NCI-H1105 treated with DMSO at 0.1 percent for 48 hours (cell line): ENCODE measurements at regions not wholly inside any gene's neighbourhood (a gene's known extent, or its start where the extent isn't known, plus 50 kb on each side); places are given as distances from the start of the nearest gene placed in this dataset.
A peak's percentile ranks its signal among the peaks of the same experiment; 100 is the strongest.
"Not testable (repeated sequence)": the region's sequence is repeated elsewhere in the genome, so short reads cannot be mapped to it uniquely, and the experiment has no call there.

ENCODE experiments used
- DNase-seq: peaks from one replicate; lab custom pipeline; 2025; lab: John Stamatoyannopoulos, UW

- DNase-seq, result no peak
Measured at GRCh38 chr6:97914912-97915311, 631.9 kb upstream of the MMS22L start.

GRCh38 chr6:97915537-97915936 is 632.5 kb upstream of the MMS22L start:
- DNase-seq, result no peak

- no peak for DNase-seq
Measured at GRCh38 chr6:97917369-97917768, 634.4 kb upstream of the MMS22L start.

- no peak for DNase-seq
Measured at GRCh38 chr6:97919046-97919445, 636.0 kb upstream of the MMS22L start.

- peak; percentile 19 for DNase-seq
Measured at GRCh38 chr6:97919631-97920030, 636.6 kb upstream of the MMS22L start.

GRCh38 chr6:97923249-97923648 is 640.2 kb upstream of the MMS22L start:
- no peak for DNase-seq

GRCh38 chr6:97925504-97925903 is 642.5 kb upstream of the MMS22L start:
- peak; percentile 13 for DNase-seq

- DNase-seq, result no peak
Measured at GRCh38 chr6:97939440-97940168, 656.6 kb upstream of the MMS22L start.

GRCh38 chr6:97947841-97948240 is 664.8 kb upstream of the MMS22L start:
- peak; percentile 84 for DNase-seq

- DNase-seq, result no peak
Measured at GRCh38 chr6:97958134-97958533, 675.1 kb upstream of the MMS22L start.

- DNase-seq, result no peak
Measured at GRCh38 chr6:97963193-97963592, 680.2 kb upstream of the MMS22L start.

GRCh38 chr6:97969065-97969464 is 686.0 kb upstream of the MMS22L start:
- no peak for DNase-seq

- DNase-seq, result no peak
Measured at GRCh38 chr6:97977084-97977483, 694.1 kb upstream of the MMS22L start.

GRCh38 chr6:97978855-97979271 is 695.8 kb upstream of the MMS22L start:
- no peak for DNase-seq

- DNase-seq, result not testable (repeated sequence)
Measured at GRCh38 chr6:97979285-97979684, 696.3 kb upstream of the MMS22L start.

- no peak for DNase-seq
Measured at GRCh38 chr6:97989451-97989850, 706.4 kb upstream of the MMS22L start.

GRCh38 chr6:97995158-97995557 is 712.1 kb upstream of the MMS22L start:
- DNase-seq, result no peak

GRCh38 chr6:98002678-98003077 is 719.7 kb upstream of the MMS22L start:
- DNase-seq, result no peak

- peak; percentile 97 for DNase-seq
Measured at GRCh38 chr6:98014442-98015201, 731.6 kb upstream of the MMS22L start.

- DNase-seq, result no peak
Measured at GRCh38 chr6:98016565-98016964, 733.5 kb upstream of the MMS22L start.

- no peak for DNase-seq
Measured at GRCh38 chr6:98020222-98020621, 737.2 kb upstream of the MMS22L start.

- no peak for DNase-seq
Measured at GRCh38 chr6:98024359-98024758, 741.3 kb upstream of the MMS22L start.

GRCh38 chr6:98027898-98028297 is 744.9 kb upstream of the MMS22L start:
- no peak for DNase-seq

GRCh38 chr6:98033617-98034016 is 750.6 kb upstream of the MMS22L start:
- no peak for DNase-seq
